ENCODE measurements at regions not wholly inside any gene's neighbourhood (a gene's known extent, or its start where the extent isn't known, plus 50 kb on each side); places are given as distances from the start of the nearest gene placed in this dataset.

- no peak for TF ChIP-seq CTCF (IDR thresholded peaks at IDR 0.05)
- TF ChIP-seq POLR2A (IDR thresholded peaks at IDR 0.05) = no peak
Measured at GRCh38 chr5:109604758-109605157, 85.0 kb upstream of the MAN2A1 start.

All from Peyer's patch (tissue), 4 donors.